ENCODE measurements at regions not wholly inside any gene's neighbourhood (a gene's known extent, or its start where the extent isn't known, plus 50 kb on each side); places are given as distances from the start of the nearest gene placed in this dataset.

- Histone ChIP-seq H3K27me3 (no peaks in the 10 kb centered on the region), H3K4me3 (no peak overlapping the region), H3K27ac (no peak overlapping the region), H3K4me1 (no peaks in the 10 kb centered on the region), H3K9me3 (no peaks in the 10 kb centered on the region), H3K36me3 (no peaks in the 10 kb centered on the region)
- no peak for ATAC-seq
- 62% methylated on average over 2 of the region's 2 CpGs for WGBS (ENCODE audit: insufficient coverage, low coverage, low lambda C conversion rate, missing lambda C conversion rate)
- no peak for TF ChIP-seq POLR2A (IDR thresholded peaks at IDR 0.05)
- TF ChIP-seq CTCF (IDR thresholded peaks at IDR 0.05), result no peak
- no peak for DNase-seq
- intact Hi-C loops (cut with DNase I), result no loop called here
These were observed 189.0 kb upstream of the TMC3 start for GRCh38 chr15:81562986-81563385.

- H3K27ac ChIP-seq, result no peak overlapping the region
- no peaks in the 10 kb centered on the region for H3K9me3 ChIP-seq
- WGBS (ENCODE audit: insufficient coverage, low coverage, low lambda C conversion rate, missing lambda C conversion rate), result 71% methylated on average over 1 of the region's 1 CpG
- ATAC-seq (no peak), DNase-seq (no peak)
- no peaks in the 10 kb centered on the region for H3K36me3 ChIP-seq
- intact Hi-C loops (cut with DNase I), result no loop called here
- no peaks in the 10 kb centered on the region for H3K4me1 ChIP-seq
- no peaks in the 10 kb centered on the region for H3K27me3 ChIP-seq
- no peak overlapping the region for H3K4me3 ChIP-seq
- no peak for TF ChIP-seq CTCF (IDR thresholded peaks at IDR 0.05)
- no peak for TF ChIP-seq POLR2A (IDR thresholded peaks at IDR 0.05)
These were observed 186.4 kb upstream of the TMC3 start for GRCh38 chr15:81560405-81560804.

- DNase-seq (no peak), ATAC-seq (no peak)
- TF ChIP-seq POLR2A (IDR thresholded peaks at IDR 0.05) (no peak), CTCF (IDR thresholded peaks at IDR 0.05) (no peak)
- Histone ChIP-seq H3K36me3 (no peaks in the 10 kb centered on the region), H3K4me3 (no peak overlapping the region), H3K9me3 (no peaks in the 10 kb centered on the region), H3K27ac (no peak overlapping the region), H3K27me3 (no peaks in the 10 kb centered on the region), H3K4me1 (no peaks in the 10 kb centered on the region)
- intact Hi-C loops (cut with DNase I), result no loop called here
- 50% methylated on average over 1 of the region's 2 CpGs for WGBS (ENCODE audit: insufficient coverage, low coverage, low lambda C conversion rate, missing lambda C conversion rate)
These were observed 184.0 kb upstream of the TMC3 start for GRCh38 chr15:81558056-81558455.

GRCh38 chr15:81555346-81555745, 181.3 kb upstream of the TMC3 start:
- 97% methylated on average over 4 of the region's 4 CpGs for WGBS (ENCODE audit: insufficient coverage, low coverage, low lambda C conversion rate, missing lambda C conversion rate)

More at GRCh38 chr15:81555346-81555745, 181.3 kb upstream of the TMC3 start:
- H3K9me3 ChIP-seq, result no peaks in the 10 kb centered on the region
- no peak overlapping the region for H3K4me3 ChIP-seq
- no peak overlapping the region for H3K27ac ChIP-seq
- H3K36me3 ChIP-seq, result no peaks in the 10 kb centered on the region
- no peaks in the 10 kb centered on the region for H3K27me3 ChIP-seq
- ATAC-seq (no peak), DNase-seq (no peak)
- intact Hi-C loops (cut with DNase I), result no loop called here
- TF ChIP-seq POLR2A (IDR thresholded peaks at IDR 0.05) (no peak), CTCF (IDR thresholded peaks at IDR 0.05) (no peak)
- H3K4me1 ChIP-seq, result no peaks in the 10 kb centered on the region

All from right lobe of liver (tissue), 6 donors.